Stomach (tissue), 4 donors: ENCODE measurements at regions not wholly inside any gene's neighbourhood (a gene's known extent, or its start where the extent isn't known, plus 50 kb on each side); places are given as distances from the start of the nearest gene placed in this dataset.

ENCODE experiments used
- EP300 ChIP-seq: sonication (generic); formaldehyde crosslinking; IDR thresholded peaks from one replicate; pipeline ENCODE4 v1.6.1; 2017; ENCODE audit warnings: antibody characterized with exemption
- POLR2A ChIP-seq, 4 donors: fragments of 450-650 bp; IDR thresholded peaks; one replicate each; pipeline ENCODE4 v1.6.1; 2016; ENCODE audit warnings: antibody characterized with exemption in 4 of 4, control low read depth in 2 of 4, mild to moderate bottlenecking in 1 of 4, moderate library complexity in 1 of 4
- TF ChIP-seq, protein P1 (sequence below), 7 experiments: fragments of 450-650 bp in 4 of 7; fragments of 200-600 bp in 3 of 7; sonication (generic) in 3 of 7; IDR thresholded peaks; one replicate each; pipeline ENCODE4 v1.5.1; 2016 to 2019; ENCODE audit warnings: antibody characterized with exemption in 7 of 7, control low read depth in 2 of 7, mild to moderate bottlenecking in 1 of 7

DNA sequence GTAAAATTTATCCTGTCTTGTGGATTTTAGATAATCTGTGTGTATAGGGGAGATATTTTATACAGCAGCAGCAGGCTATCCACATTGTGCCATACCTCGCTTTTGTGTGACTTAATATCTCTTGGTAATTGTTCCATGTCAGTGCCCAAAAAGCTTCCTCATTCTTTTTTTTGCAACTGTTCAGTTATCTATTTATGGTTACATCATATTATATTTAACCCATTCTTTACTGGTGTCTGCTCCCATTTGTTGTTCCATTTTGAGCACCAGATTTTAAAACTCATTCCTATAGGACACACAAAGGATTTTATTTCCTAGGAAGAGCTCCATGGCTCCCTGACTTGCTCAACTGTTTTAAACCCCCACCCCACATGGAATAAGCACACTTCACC, 86.3 kb upstream of the RASGRP1 start:
- TF ChIP-seq, protein P1, sequence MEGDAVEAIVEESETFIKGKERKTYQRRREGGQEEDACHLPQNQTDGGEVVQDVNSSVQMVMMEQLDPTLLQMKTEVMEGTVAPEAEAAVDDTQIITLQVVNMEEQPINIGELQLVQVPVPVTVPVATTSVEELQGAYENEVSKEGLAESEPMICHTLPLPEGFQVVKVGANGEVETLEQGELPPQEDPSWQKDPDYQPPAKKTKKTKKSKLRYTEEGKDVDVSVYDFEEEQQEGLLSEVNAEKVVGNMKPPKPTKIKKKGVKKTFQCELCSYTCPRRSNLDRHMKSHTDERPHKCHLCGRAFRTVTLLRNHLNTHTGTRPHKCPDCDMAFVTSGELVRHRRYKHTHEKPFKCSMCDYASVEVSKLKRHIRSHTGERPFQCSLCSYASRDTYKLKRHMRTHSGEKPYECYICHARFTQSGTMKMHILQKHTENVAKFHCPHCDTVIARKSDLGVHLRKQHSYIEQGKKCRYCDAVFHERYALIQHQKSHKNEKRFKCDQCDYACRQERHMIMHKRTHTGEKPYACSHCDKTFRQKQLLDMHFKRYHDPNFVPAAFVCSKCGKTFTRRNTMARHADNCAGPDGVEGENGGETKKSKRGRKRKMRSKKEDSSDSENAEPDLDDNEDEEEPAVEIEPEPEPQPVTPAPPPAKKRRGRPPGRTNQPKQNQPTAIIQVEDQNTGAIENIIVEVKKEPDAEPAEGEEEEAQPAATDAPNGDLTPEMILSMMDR (IDR thresholded peaks at IDR 0.05), result no peak
- TF ChIP-seq EP300 (no peak), POLR2A (IDR thresholded peaks at IDR 0.05) (no peak)
